HCT116 (cell line): ENCODE measurements at regions not wholly inside any gene's neighbourhood (a gene's known extent, or its start where the extent isn't known, plus 50 kb on each side); places are given as distances from the start of the nearest gene placed in this dataset.
"Not testable (repeated sequence)": the region's sequence is repeated elsewhere in the genome, so short reads cannot be mapped to it uniquely, and the experiment has no call there.

ENCODE experiments used
- ATAC-seq: fragments of 200-7000 bp; cut with Tn5 transposase; 2 replicates; pipeline ENCODE4 v1.9.1; 2020; ENCODE audit warnings: mild to moderate bottlenecking, moderate library complexity
- BruUV-seq: library from RNA; stranded (reverse); fragments of 400-500 nt; replicated peaks from 2 replicates; lab custom pipeline; 2021; lab: Mats Ljungman, UMichigan
- CTCF ChIA-PET: fragments of 300-600 bp; sonication (Branson Sonifier 250); formaldehyde crosslinking; loops from one replicate; lab custom pipeline; 2021; ENCODE audit warnings: antibody characterized with exemption; lab: Charles Lee
- POLR2A ChIA-PET: fragments of 300-600, 350-600 bp; sonication (Branson Sonifier 250); formaldehyde crosslinking; loops from one replicate; lab custom pipeline; 2021; ENCODE audit warnings: antibody characterized with exemption; lab: Charles Lee
- RAD21 ChIA-PET, 2 experiments: fragments of 300-600 bp; sonication (Branson Sonifier 250); formaldehyde crosslinking; loops; one replicate each; lab custom pipeline; 2023; ENCODE audit warnings: low total read pairs in 2 of 2; ENCODE audit not compliant: uncharacterized antibody in 2 of 2, unreplicated experiment in 2 of 2, low non-redundant PET in 1 of 2; lab: Charles Lee
- DNase-seq: peaks from one replicate; pipeline ENCODE4 v3.0.0-alpha.2; 2010; ENCODE audit warnings: low read depth, low spot score
- H2AFZ ChIP-seq: fragments of 200-600 bp; shearing (Covaris generic), sonication (generic); 2 replicates; pipeline ENCODE4 v1.6.1; 2017; ENCODE audit warnings: low read depth, mixed run types, mixed read lengths, antibody characterized with exemption, low read length; ENCODE audit not compliant: poor library complexity, severe bottlenecking
- H3K27ac ChIP-seq: 2 replicates; pipeline ENCODE4 v1.5.1; 2012; ENCODE audit warnings: low read depth, low read length
- H3K27me3 ChIP-seq: fragments of 200-600 bp; sonication (generic); 2 replicates; pipeline ENCODE4 v1.6.1; 2016; ENCODE audit warnings: mixed run types, low read length, mixed read lengths; ENCODE audit not compliant: insufficient read depth
- H3K36me3 ChIP-seq, 2 experiments: fragments of 200-500 bp in 1 of 2; fragments of 200-600 bp in 1 of 2; sonication (Bioruptor generic) in 1 of 2; sonication (generic) in 1 of 2; 2 replicates each; pipeline versions ENCODE4 v1.5.1 to v1.6.1; 2014 to 2016; ENCODE audit warnings: low read length in 2 of 2, inconsistent platforms in 1 of 2, mixed read lengths in 1 of 2, mixed run types in 1 of 2; ENCODE audit not compliant: insufficient read depth in 2 of 2, control insufficient read depth in 1 of 2
- H3K4me1 ChIP-seq, 2 experiments: fragments of 200-600 bp in 1 of 2; sonication (generic) in 1 of 2; 2 replicates each; pipeline versions ENCODE4 v1.5.1 to v1.6.1; 2012 to 2017; ENCODE audit warnings: low read length in 2 of 2, inconsistent platforms in 1 of 2, mild to moderate bottlenecking in 1 of 2, mixed read lengths in 1 of 2, mixed run types in 1 of 2, moderate library complexity in 1 of 2; ENCODE audit not compliant: insufficient read depth in 2 of 2, control insufficient read depth in 1 of 2
- H3K4me2 ChIP-seq: fragments of 200-600 bp; sonication (generic); 2 replicates; pipeline ENCODE4 v1.6.1; 2017; ENCODE audit warnings: mixed run types, low read length, mixed read lengths
- H3K4me3 ChIP-seq, 2 experiments: fragments of 200-600 bp in 1 of 2; sonication (generic) in 1 of 2; replicated peaks in 1 of 2; 2 replicates each; pipeline ENCODE4 v1.5.1; 2011 to 2016; ENCODE audit warnings: low read length in 2 of 2, control low read depth in 1 of 2, low read depth in 1 of 2, mild to moderate bottlenecking in 1 of 2, mixed read lengths in 1 of 2, mixed run types in 1 of 2
- H3K79me2 ChIP-seq: fragments of 200-600 bp; sonication (generic); 2 replicates; pipeline ENCODE4 v1.6.1; 2017; ENCODE audit warnings: mild to moderate bottlenecking, mixed run types, low read length, moderate library complexity, mixed read lengths; ENCODE audit not compliant: insufficient read depth
- H3K9ac ChIP-seq: fragments of 200-600 bp; sonication (generic); 2 replicates; pipeline ENCODE4 v1.6.1; 2016; ENCODE audit warnings: low read length, mixed read lengths
- H3K9me2 ChIP-seq: fragments of 200-600 bp; sonication (generic), shearing (Covaris generic); 2 replicates; pipeline ENCODE4 v1.6.1; 2017; ENCODE audit warnings: mixed run types, mild to moderate bottlenecking, moderate library complexity; ENCODE audit not compliant: insufficient read depth
- H3K9me3 ChIP-seq, 2 experiments: fragments of 200-500 bp in 1 of 2; fragments of 200-600 bp in 1 of 2; sonication (Bioruptor generic) in 1 of 2; sonication (generic) in 1 of 2; 2 replicates each; pipeline ENCODE4 v1.6.1; 2014 to 2017; ENCODE audit warnings: low read length in 2 of 2, mixed read lengths in 2 of 2, inconsistent platforms in 1 of 2, low read depth in 1 of 2, mild to moderate bottlenecking in 1 of 2, mixed run types in 1 of 2, moderate library complexity in 1 of 2; ENCODE audit not compliant: control insufficient read depth in 1 of 2, insufficient read depth in 1 of 2
- H4K20me1 ChIP-seq: fragments of 200-600 bp; sonication (generic), shearing (Covaris generic); 2 replicates; pipeline ENCODE4 v1.6.1; 2017; ENCODE audit warnings: mixed run types, mild to moderate bottlenecking, moderate library complexity; ENCODE audit not compliant: insufficient read depth
- ATF3 ChIP-seq: IDR thresholded peaks from 2 replicates; pipeline ENCODE4 v1.6.1; 2012
- CBX3 ChIP-seq: IDR thresholded peaks from 2 replicates; pipeline ENCODE4 v1.6.1; 2012; ENCODE audit warnings: low read depth
- EGR1 ChIP-seq: IDR thresholded peaks from 2 replicates; pipeline ENCODE4 v1.6.1; 2012; ENCODE audit warnings: low read depth
- EZH2phosphoT487 ChIP-seq: fragments of 200-600 bp; IDR thresholded peaks from 2 replicates; pipeline ENCODE4 v1.6.1; 2018; ENCODE audit warnings: antibody characterized with exemption, borderline replicate concordance
- FOSL1 ChIP-seq: IDR thresholded peaks from 2 replicates; pipeline ENCODE4 v1.6.1; 2012; ENCODE audit warnings: low read depth
- JUND ChIP-seq: IDR thresholded peaks from 2 replicates; pipeline ENCODE4 v1.6.1; 2012
- POLR2A ChIP-seq: IDR thresholded peaks from 2 replicates; pipeline ENCODE4 v1.7.0; 2011; ENCODE audit warnings: borderline replicate concordance; ENCODE audit not compliant: insufficient read depth, insufficient read length; ENCODE audit errors: extremely low read depth
- SIN3A ChIP-seq: IDR thresholded peaks from 2 replicates; pipeline ENCODE4 v1.6.1; 2012; ENCODE audit warnings: low read depth
- ZFX ChIP-seq: fragments of 450-650 bp; IDR thresholded peaks from 2 replicates; pipeline ENCODE4 v1.6.1; 2017
- ZNF274 ChIP-seq: fragments of 200-500 bp; sonication (Bioruptor generic); IDR thresholded peaks from 2 replicates; pipeline ENCODE4 v1.6.1; 2014; ENCODE audit warnings: mild to moderate bottlenecking, low read depth, low read length, inconsistent platforms
- intact Hi-C: fragments of 100-400 bp; cut with micrococcal nuclease; formaldehyde crosslinking; loops from 2 replicates; pipeline ENCODE4 v1.10.0; 2022
- TF ChIP-seq, protein P1 (sequence below): IDR thresholded peaks from 2 replicates; pipeline ENCODE4 v1.6.1; 2012; ENCODE audit warnings: low read depth
- TF ChIP-seq, protein P2 (sequence below), 3 experiments: fragments of 200-600 bp in 1 of 3; sonication (generic) in 1 of 3; IDR thresholded peaks in 2 of 3; conservative IDR thresholded peaks in 1 of 3; 2 replicates each; pipeline ENCODE4 v1.5.1; 2012 to 2017; ENCODE audit warnings: low read depth in 2 of 3, low read length in 2 of 3, antibody characterized with exemption in 1 of 3, borderline replicate concordance in 1 of 3, control low read depth in 1 of 3, mild to moderate bottlenecking in 1 of 3, mixed read lengths in 1 of 3, mixed run types in 1 of 3, moderate library complexity in 1 of 3; ENCODE audit not compliant: insufficient read depth in 1 of 3

- H3K79me2 ChIP-seq = no peaks in the 10 kb centered on the region
- DNase-seq (no peak), ATAC-seq (no peak)
- no peak overlapping the region for H2AFZ ChIP-seq
- no peak overlapping the region for H3K9ac ChIP-seq
- H3K9me2 ChIP-seq = no peaks in the 10 kb centered on the region
- ChIA-PET RAD21 (no interaction called here), POLR2A (no interaction called here), CTCF (no interaction called here)
- no peaks in the 10 kb centered on the region for H3K27me3 ChIP-seq
- no peak overlapping the region for H3K4me3 ChIP-seq
- intact Hi-C loops = no loop called here
- no peaks in the 10 kb centered on the region for H4K20me1 ChIP-seq
- H3K36me3 ChIP-seq = no peaks in the 10 kb centered on the region
- no peak overlapping the region for H3K27ac ChIP-seq
- no peaks in the 10 kb centered on the region for H3K4me1 ChIP-seq
- TF ChIP-seq FOSL1 = no peak
- TF ChIP-seq SIN3A = no peak
- TF ChIP-seq, protein P1, sequence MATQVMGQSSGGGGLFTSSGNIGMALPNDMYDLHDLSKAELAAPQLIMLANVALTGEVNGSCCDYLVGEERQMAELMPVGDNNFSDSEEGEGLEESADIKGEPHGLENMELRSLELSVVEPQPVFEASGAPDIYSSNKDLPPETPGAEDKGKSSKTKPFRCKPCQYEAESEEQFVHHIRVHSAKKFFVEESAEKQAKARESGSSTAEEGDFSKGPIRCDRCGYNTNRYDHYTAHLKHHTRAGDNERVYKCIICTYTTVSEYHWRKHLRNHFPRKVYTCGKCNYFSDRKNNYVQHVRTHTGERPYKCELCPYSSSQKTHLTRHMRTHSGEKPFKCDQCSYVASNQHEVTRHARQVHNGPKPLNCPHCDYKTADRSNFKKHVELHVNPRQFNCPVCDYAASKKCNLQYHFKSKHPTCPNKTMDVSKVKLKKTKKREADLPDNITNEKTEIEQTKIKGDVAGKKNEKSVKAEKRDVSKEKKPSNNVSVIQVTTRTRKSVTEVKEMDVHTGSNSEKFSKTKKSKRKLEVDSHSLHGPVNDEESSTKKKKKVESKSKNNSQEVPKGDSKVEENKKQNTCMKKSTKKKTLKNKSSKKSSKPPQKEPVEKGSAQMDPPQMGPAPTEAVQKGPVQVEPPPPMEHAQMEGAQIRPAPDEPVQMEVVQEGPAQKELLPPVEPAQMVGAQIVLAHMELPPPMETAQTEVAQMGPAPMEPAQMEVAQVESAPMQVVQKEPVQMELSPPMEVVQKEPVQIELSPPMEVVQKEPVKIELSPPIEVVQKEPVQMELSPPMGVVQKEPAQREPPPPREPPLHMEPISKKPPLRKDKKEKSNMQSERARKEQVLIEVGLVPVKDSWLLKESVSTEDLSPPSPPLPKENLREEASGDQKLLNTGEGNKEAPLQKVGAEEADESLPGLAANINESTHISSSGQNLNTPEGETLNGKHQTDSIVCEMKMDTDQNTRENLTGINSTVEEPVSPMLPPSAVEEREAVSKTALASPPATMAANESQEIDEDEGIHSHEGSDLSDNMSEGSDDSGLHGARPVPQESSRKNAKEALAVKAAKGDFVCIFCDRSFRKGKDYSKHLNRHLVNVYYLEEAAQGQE = no peak
- TF ChIP-seq ZNF274 = no peak
- TF ChIP-seq EZH2phosphoT487 = no peak
- TF ChIP-seq JUND = no peak
- TF ChIP-seq ATF3 = no peak
- TF ChIP-seq ZFX = no peak
- TF ChIP-seq EGR1 = no peak
- TF ChIP-seq CBX3 = no peak
- TF ChIP-seq, protein P2, sequence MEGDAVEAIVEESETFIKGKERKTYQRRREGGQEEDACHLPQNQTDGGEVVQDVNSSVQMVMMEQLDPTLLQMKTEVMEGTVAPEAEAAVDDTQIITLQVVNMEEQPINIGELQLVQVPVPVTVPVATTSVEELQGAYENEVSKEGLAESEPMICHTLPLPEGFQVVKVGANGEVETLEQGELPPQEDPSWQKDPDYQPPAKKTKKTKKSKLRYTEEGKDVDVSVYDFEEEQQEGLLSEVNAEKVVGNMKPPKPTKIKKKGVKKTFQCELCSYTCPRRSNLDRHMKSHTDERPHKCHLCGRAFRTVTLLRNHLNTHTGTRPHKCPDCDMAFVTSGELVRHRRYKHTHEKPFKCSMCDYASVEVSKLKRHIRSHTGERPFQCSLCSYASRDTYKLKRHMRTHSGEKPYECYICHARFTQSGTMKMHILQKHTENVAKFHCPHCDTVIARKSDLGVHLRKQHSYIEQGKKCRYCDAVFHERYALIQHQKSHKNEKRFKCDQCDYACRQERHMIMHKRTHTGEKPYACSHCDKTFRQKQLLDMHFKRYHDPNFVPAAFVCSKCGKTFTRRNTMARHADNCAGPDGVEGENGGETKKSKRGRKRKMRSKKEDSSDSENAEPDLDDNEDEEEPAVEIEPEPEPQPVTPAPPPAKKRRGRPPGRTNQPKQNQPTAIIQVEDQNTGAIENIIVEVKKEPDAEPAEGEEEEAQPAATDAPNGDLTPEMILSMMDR (IDR thresholded peaks at IDR 0.05 in 2 of 3, conservative IDR thresholded peaks at IDR 0.05 in 1 of 3; ENCODE audit: borderline replicate concordance in 1 of 3, insufficient read depth in 1 of 3, low read depth in 2 of 3, low read length in 2 of 3) = no peak
- TF ChIP-seq POLR2A = no peak
- H3K9me3 ChIP-seq = no peaks in the 10 kb centered on the region; a peak in 1 of 4 replicates
- BruUV-seq = no TSS peak
- H3K4me2 ChIP-seq = no peak overlapping the region
These were observed 1077.1 kb upstream of the CELF4 start for GRCh38 chr18:38642711-38643110.

DNA sequence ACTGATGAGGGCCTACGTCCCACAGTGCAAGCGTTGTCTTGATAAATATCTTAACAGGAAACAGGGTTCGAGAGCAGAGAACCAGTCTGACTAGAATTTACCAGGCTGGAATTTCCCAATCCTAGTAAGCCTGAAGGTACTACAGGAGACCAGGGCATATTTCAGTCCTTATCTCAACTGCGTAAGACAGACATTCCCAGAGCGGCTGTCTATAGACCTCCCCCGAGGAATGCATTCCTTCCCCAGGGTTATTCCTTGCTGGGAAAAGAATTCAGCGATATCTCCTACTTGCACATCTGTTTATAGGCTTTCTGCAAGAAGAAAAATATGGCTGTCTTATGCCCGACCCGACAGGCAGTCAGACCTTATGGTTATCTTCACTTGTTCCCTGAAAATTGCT, 1074.1 kb upstream of the CELF4 start:
- BruUV-seq, H3K4me2 ChIP-seq, H3K4me1 ChIP-seq, H3K27me3 ChIP-seq, H3K4me3 ChIP-seq, intact Hi-C loops, POLR2A ChIA-PET, ATAC-seq, CTCF ChIA-PET, H3K9me2 ChIP-seq, RAD21 ChIA-PET, H3K79me2 ChIP-seq, H3K27ac ChIP-seq, H3K36me3 ChIP-seq, H3K9ac ChIP-seq, H2AFZ ChIP-seq, DNase-seq, H3K9me3 ChIP-seq, H4K20me1 ChIP-seq: not testable (repeated sequence)
